Choroid plexus epithelial cell (primary cell): ENCODE measurements at regions not wholly inside any gene's neighbourhood (a gene's known extent, or its start where the extent isn't known, plus 50 kb on each side); places are given as distances from the start of the nearest gene placed in this dataset.
"Not testable (repeated sequence)": the region's sequence is repeated elsewhere in the genome, so short reads cannot be mapped to it uniquely, and the experiment has no call there.

Source experiments
- DNase-seq: peaks from one replicate; pipeline ENCODE4 v3.0.0-alpha.2; 2010; ENCODE audit warnings: low read depth
- H3K4me3 ChIP-seq: 2 replicates; pipeline ENCODE4 v1.5.1; 2011; ENCODE audit warnings: low read depth, mild to moderate bottlenecking, control low read depth, low read length, moderate library complexity
- TF ChIP-seq, protein P1 (sequence below): conservative IDR thresholded peaks from 2 replicates; pipeline ENCODE4 v1.5.1; 2011; ENCODE audit warnings: low read depth, mild to moderate bottlenecking, control low read depth, inconsistent platforms, low read length, moderate library complexity

DNA sequence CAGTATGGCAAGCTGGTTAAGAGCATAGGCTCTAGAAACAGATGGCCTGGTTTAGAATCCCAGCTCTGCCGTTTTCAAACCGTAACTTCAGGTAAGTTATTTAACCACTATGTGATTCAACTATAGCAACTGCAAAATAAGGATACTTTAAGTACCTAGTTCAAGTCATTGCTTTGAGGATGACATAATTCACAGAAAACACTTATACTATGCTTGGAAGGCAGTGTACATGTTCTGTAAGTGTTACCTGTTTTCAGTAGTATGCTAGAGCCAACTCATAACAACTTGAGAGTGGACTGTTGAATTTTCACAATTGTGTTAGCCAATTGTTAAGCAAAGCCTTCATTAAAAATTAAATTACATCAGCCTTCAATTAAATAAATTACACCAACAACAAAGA, 134.8 kb upstream of the BEND6 start:
- no peak overlapping the region for H3K4me3 ChIP-seq
- TF ChIP-seq, protein P1, sequence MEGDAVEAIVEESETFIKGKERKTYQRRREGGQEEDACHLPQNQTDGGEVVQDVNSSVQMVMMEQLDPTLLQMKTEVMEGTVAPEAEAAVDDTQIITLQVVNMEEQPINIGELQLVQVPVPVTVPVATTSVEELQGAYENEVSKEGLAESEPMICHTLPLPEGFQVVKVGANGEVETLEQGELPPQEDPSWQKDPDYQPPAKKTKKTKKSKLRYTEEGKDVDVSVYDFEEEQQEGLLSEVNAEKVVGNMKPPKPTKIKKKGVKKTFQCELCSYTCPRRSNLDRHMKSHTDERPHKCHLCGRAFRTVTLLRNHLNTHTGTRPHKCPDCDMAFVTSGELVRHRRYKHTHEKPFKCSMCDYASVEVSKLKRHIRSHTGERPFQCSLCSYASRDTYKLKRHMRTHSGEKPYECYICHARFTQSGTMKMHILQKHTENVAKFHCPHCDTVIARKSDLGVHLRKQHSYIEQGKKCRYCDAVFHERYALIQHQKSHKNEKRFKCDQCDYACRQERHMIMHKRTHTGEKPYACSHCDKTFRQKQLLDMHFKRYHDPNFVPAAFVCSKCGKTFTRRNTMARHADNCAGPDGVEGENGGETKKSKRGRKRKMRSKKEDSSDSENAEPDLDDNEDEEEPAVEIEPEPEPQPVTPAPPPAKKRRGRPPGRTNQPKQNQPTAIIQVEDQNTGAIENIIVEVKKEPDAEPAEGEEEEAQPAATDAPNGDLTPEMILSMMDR, result no peak
- no peak for DNase-seq

DNA sequence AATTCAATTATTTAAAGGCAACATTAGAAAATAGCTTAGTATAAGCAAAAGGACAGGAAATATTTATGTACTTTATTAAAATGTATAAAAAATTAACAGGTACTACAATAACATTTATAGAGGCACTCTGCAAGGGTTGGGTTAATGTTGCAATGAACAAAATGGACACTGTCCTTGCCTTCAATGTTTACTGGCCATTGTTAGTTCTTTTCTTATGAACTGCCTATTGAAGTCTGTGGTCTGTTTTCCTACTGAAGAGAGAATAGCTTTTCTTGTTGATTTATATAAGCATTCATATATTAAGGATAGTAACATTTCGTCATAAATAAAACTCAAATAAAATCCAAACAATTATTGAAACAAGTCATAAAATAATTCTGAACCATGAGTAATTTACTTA, 135.3 kb upstream of the BEND6 start:
- TF ChIP-seq, protein P1, result no peak
- no peak for DNase-seq
- no peak overlapping the region for H3K4me3 ChIP-seq

DNA sequence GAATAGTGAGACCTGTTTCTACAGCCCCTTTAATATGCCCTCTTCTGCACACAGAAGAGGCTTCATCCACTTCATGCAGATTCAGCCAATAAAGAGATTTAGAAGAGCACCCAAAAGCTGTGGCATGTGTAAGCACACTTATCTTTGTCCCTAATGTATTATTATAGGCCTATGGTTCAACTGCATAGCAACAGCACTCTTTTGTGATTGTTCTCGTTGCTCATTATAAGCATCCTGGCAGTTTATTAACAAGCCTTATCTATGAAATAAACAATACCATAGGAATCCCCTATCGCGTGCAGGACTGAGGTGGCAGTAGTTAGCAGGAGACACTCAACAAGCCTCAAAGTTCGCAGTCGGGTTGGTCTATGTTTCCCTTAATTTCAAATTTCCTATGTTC, 138.5 kb upstream of the BEND6 start:
- TF ChIP-seq, protein P1, result no peak
- H3K4me3 ChIP-seq, result no peak overlapping the region
- DNase-seq, result no peak

DNA sequence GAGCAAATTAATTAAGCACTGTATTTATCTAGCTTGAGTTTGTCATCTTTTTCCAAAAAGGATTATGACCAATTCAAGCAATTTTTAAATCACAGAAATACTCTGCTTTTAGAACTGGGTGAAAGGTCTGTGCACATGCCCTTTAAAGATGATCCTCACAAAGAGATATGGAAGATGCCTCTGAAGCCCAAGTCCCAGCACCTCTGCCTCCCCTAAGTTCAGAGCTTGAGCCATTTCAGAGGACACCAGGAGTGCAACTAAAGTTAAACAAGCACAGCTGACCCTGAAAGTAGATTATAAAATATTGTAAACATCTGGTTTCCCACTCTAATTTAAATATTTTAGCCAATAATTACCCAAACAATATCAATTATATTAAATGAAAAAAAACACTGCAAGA, 139.5 kb upstream of the BEND6 start:
- DNase-seq, result no peak
- TF ChIP-seq, protein P1, result no peak
- no peak overlapping the region for H3K4me3 ChIP-seq

DNA sequence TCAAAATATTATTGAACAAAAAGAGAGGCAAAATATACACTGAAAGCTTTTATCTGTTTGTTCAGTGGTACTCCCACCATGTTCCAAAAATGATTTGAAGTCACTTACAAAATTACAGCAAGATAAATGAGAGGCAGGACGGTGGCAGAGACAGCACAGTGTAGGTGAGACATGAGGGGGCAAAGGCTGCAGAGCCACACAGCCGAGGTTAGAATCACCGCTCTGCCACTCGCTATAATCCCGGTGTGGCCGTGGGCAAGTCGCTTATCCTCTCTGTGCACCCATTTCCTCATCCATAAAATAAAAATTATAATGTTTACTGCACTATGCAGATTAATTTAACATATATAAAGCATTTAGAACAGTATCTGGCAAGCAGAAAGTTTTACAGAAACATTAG, 140.1 kb upstream of the BEND6 start:
- DNase-seq, result no peak
- TF ChIP-seq, protein P1, result no peak
- no peak overlapping the region for H3K4me3 ChIP-seq

DNA sequence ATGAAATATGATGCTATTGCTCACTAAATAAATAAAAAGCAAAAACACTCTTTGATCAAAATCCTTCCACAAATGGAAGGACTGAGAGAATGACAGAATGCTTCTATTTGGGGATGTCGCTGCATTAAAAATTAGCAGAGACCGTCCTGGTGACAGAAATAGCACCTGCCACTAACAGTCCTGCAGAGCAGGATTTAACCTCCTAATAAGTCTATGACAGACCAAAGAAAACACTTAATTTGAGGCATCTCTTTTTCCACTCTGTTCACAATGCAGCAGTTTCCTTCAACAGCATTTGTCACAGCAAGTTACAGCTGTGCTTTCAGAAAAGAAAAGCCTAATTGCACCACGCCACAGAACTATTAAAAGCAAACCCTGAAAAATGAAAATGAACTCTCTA, 140.6 kb upstream of the BEND6 start:
- DNase-seq, result no peak
- no peak overlapping the region for H3K4me3 ChIP-seq
- TF ChIP-seq, protein P1, result no peak

DNA sequence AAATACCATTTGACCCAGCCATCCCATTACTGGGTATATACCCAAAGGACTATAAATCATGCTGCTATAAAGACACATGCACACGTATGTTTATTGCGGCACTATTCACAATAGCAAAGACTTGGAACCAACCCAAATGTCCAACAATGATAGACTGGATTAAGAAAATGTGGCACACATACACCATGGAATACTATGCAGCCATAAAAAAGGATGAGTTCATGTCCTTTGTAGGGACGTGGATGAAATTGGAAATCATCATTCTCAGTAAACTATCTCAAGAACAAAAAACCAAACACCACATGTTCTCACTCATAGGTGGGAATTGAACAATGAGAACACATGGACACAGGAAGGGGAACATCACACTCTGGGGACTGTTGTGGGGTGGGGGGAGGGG, 142.1 kb upstream of the BEND6 start:
- not testable (repeated sequence) for DNase-seq, H3K4me3 ChIP-seq

DNA sequence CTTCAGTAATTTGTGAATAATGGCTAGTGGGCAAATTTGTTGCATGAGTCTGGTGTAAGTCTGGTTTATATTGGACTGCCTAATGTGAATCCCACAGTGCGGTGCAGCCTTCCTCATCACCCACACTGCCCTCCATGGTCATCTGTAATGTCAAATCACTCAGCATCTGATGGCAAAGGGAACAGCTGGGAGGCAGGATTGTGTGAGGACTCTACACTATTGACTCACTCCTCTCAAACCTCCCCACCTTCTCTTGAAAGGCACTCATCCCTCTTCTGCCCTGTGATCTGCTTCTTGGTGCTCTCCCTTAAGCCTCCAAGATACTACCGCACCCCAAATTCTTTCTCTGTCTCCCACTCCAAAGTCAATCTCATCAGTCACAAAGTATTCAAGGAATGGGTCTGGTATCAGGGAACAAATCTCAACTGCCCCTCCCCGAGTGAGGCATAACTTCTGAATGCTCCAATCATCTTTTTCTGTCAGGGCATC, 146.0 kb upstream of the BEND6 start:
- peak; percentile 62 for DNase-seq
- H3K4me3 ChIP-seq, result no peak overlapping the region
- TF ChIP-seq, protein P1, result no peak
